Nucleus accumbens (tissue), 56 donors: ENCODE measurements at regions not wholly inside any gene's neighbourhood (a gene's known extent, or its start where the extent isn't known, plus 50 kb on each side); places are given as distances from the start of the nearest gene placed in this dataset.
"Not testable (repeated sequence)": the region's sequence is repeated elsewhere in the genome, so short reads cannot be mapped to it uniquely, and the experiment has no call there.

Source experiments
- DNase-seq, 56 donors: peaks; one replicate each; lab custom pipeline; 2025; lab: John Stamatoyannopoulos, UW

DNA sequence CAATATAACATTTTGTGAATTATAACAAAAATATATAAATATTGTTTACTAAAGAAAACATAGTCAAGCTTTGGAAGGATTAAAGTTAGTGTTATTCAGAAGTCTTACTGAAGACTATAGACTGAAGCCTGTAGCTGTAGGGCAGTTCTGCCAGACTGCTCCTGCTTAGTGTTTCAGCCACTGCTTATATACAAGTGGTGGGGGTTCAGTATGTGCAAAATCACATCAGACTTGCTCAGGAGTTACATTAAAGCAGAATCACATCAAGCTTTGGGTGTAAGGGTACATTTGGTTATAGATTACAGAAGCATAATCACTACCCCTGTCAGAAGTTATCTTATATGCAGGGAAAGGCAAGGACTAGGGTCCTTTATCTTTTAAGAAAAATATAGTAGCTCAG lies 653.8 kb downstream of the ANKRD7 start:
- no peak for DNase-seq

DNA sequence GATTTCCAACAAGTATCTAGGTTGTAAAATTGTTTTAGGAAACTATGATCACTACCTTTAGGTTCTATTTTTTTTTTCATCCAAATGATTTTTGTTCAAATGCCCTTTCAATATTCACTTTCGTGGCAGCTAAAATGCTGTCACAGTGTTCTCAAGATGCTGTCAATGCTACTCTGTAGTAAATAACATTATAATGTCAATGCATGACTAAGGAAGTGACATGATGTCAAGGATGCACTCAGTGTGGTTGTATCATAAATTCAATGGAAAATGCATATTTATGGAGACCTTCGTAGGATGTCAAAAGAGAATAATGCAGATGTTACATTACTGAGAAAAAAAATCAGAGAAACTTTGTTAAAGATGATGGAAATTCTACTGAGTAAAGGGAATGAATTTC lies 673.8 kb downstream of the ANKRD7 start:
- DNase-seq: no peak

DNA sequence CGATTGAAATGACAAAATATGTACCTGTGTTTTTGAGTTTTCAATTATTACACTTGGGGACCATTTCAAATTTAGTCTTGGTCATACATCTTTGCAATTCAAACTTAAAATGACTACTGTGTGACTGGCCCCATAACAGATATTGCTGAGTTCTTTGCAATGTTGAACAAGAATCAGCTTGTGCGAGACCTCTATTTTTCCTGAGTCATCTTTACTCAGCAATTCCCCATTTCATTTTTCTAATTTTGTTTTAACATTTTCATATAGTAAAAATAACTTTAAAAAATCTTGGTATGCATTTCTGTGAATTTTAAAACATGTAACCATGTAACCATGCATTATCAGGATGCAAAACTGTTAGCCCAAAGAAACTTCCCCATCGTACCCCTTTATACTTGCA lies 678.1 kb downstream of the ANKRD7 start:
- DNase-seq: no peak

DNA sequence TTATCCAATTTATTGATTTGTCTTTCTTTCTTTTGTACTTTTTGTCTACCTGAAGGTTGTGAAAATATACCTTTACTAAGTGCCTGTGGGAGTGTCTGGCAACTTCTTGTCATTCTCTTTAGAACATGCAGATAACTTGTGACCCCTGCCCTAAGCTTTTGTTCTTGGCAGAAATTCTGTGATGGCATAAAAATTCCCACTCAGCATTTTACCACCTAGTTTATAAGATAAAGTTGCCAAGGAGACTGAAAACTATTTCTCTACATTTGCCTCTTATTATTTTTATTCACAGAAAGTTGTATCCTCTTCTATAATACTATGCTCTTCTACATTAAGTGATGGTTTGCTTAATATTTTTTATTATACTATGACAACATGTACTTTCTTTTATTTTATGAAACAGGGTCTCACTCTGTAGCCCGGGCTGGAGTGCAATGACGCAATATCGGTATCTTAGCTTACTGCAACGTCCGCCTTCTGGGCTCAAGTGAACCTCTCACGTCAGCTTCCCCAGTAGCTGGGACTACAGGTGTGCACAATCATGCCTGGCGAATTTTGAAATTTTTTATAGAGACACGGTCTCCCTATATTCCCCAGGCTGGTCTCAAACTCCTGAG lies 683.5 kb downstream of the ANKRD7 start:
- DNase-seq: no peak

- DNase-seq: not testable (repeated sequence)
Observed at GRCh38 chr7:118916120-118916519, 691.6 kb downstream of the ANKRD7 start.

- no peak for DNase-seq
Observed at GRCh38 chr7:118918556-118918955, 694.1 kb downstream of the ANKRD7 start.

DNA sequence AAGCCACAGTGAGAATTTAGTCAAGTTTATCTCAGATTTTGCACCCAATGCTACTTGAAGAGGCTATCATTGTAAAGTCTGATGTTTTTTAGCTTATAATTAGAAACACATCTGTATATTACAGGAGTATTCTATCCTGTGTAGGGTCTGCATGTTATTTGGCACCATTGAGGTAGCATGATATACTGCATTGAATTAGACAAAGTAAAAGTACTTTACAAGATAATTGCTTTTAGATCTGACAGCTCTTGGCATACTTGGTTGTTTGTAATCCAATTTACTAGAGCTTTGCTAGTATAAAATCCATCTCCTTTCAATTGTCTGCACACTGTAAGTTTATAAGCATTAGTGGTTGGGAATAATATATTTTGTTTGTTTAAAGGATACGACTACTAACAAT lies 714.3 kb downstream of the ANKRD7 start:
- no peak for DNase-seq

DNA sequence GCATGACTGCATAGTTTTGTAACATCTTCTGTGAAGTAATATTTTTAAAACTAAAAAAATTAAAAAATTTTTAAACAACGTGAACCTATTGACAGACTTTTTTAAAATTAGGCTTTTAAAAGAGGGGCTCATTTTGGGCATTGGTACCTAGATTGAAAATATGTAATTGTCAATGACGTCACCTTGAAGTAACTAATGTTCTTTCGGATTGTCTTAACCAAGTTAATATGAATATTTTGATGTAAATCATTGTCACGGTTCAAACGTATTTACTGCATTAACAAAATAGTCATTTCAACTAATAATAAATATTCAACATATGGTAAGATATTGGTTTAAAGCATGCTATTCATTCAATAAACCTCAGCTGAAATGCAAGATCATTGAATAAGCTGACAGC lies 719.8 kb downstream of the ANKRD7 start:
- no peak for DNase-seq

DNA sequence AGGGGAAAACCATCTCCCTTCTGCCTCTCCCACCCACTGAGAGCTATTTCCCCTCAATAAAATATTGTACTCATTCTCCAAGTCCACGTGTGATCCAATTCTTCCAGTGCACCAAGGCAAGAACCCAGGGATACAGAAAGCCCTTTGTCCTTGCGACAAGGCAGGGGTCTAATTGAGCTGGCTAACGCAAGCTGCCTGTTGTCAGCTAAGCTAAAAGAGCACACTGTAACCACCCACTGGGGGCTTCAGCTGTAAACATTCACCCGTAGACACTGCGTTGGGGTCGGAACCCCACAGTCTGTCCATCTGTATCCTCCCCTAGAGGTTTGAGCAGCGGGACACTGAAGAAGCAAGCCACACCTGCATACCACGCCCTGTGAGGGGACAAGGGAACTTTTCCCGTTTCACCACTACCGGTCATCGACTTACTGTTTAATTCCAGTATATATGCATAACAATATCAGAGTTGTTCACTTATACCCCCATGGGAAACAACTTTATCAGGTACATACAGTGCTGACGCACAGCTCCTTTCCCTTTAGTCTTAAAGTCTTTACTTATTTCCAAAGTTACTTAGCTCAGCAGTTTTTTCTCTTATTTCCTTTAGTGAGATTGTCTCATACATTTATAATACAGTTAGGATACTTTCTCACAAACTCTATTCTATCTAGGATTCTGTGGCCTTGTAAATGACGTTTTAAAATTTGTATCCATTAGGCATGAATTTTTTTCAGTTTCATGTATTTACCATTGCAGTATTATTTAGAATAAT lies 721.6 kb downstream of the ANKRD7 start:
- DNase-seq: no peak

DNA sequence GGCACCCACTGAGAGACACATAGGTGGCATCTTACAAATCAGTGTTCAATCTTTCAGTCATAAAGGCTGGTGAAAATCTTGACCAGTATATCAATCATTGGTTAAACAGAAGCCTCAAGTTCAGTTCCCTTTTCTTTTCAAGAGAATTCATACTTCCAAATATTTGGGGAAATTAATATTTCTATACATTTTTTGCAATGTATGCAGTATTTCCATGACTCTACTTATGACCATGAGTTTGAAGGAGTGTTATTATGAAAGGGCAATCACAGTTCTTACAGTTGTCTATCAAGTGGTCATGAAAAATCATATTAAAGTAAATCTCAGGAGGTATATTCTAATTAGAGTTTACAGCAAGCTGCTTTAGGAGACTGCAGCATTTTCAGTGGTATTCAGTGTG lies 724.0 kb downstream of the ANKRD7 start:
- DNase-seq: no peak

GRCh38 chr7:118949031-118949430 lies 724.5 kb downstream of the ANKRD7 start:
- no peak for DNase-seq

GRCh38 chr7:118956285-118956684 lies 731.8 kb downstream of the ANKRD7 start:
- DNase-seq: not testable (repeated sequence)

GRCh38 chr7:118969370-118969769 lies 744.9 kb downstream of the ANKRD7 start:
- DNase-seq: no peak

DNA sequence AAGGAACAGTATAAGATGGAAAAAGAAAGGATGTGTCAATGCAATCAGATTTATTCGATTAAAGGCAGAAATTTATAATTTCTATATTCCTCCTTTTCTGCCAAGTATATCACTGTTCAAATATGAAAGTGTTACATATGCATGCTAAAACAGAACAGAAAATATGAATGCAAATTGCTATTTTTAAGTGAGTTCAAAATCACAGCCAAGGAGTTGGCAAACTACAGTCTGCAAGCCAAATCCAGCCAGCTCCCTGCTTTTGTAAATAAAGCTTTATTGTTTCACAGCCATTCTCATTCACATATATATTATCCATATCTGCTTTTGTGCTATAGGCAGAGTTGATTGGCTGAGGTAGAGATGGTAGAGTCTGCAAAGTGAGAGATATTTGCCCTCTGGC lies 747.2 kb downstream of the ANKRD7 start:
- DNase-seq: no peak

DNA sequence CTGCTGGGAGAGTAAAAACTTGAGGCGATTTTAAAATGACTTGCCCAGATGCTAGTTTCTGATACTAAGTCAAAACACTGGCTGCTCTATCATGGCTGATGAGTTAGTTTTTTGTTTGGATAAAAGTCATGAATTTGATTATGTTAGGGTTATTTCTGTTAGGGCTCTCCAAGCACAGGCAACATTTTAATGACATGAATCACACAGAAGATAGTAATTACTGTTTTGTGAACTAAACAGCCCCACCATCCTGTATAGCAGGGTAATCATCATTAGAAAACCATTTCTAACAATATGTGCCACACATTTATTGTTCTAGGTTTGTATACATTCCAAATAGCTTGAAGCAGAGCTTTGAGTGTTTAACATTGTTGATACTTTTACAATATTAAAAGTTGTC lies 750.3 kb downstream of the ANKRD7 start:
- DNase-seq: no peak

- no peak for DNase-seq
Observed at GRCh38 chr7:118995350-118995749, 770.8 kb downstream of the ANKRD7 start.

GRCh38 chr7:119007236-119007635 lies 782.7 kb downstream of the ANKRD7 start:
- no peak for DNase-seq

DNA sequence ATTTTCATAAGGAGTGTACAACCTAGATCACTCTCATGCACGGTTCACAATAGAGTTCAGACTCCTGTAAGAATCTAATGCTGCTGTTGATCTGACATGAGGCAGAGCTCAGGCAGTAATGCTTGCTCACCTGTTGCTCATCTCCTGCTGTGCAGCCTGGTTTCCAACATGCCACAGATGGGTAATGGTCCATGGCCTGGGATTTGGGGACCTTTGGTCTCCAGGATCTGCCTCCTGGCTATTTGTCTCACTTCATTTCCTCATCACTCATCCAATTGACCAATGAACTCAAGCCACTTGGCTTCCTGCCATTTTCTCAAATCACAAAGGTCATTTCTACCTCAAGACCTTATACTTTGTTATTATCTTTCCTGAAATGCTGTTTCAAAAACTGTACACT lies 786.1 kb downstream of the ANKRD7 start:
- DNase-seq: no peak

DNA sequence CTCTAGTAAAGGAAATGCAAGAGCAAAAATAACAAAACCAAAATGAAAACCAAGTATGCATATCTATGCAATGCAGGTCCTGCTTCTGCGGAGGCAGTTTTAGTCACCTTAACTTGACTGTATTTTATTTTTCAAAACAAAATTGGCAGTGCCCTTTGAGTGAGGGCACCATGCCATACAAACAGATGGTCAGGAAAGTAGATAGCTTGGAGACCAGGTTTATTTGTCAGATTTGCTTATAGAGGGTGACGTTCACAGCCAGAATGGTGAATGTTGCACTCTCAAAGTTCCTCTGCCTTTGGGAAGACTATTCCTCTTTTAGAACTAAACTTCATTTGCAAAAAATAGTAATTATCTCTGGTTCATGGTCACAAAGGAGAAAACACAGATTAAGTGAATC lies 801.9 kb downstream of the ANKRD7 start:
- no peak for DNase-seq

- no peak for DNase-seq
Observed at GRCh38 chr7:119028736-119029135, 804.2 kb downstream of the ANKRD7 start.

DNA sequence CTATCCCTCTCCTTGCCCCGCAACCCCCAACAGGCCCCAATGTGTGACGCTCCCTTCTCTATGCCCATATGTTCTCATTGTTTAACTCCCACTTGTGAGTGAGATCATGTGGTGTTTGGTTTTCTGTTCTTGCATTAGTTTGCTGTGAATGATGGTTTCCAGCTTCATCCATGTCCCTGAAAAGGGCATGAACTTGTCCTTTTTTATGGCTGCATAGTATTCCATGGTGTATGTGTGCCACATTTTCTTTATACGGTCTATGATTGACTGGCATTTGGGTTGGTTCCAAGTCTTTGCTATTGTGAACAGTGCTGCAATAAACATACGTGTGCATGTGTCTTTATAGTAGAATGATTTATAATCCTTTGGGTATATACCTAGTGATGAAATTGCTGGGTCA lies 807.6 kb downstream of the ANKRD7 start:
- DNase-seq: not testable (repeated sequence)

DNA sequence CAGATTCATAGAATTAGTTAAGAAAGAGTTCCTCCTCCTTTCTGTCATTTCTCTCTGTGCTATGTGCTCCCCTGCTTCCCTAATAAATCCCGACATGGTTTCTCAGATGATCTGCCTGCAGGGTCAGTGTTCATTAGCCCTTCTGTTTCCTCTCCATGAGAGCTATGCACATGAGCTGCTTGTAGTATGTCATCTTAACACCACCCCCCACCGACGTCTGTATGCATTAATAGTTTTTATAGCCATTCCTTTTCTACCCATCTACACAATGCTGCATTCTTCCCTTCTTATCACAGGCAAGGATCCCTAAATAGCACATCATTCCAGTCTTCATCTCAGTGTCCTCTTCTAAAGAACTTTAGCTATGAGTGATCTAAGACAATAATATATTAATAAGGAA lies 809.1 kb downstream of the ANKRD7 start:
- DNase-seq: no peak
